GM20431 (cell line): ENCODE measurements at regions not wholly inside any gene's neighbourhood (a gene's known extent, or its start where the extent isn't known, plus 50 kb on each side); places are given as distances from the start of the nearest gene placed in this dataset.
"Not testable (repeated sequence)": the region's sequence is repeated elsewhere in the genome, so short reads cannot be mapped to it uniquely, and the experiment has no call there.

Source experiments
- in situ Hi-C: fragments of 300-500 bp; cut with MseI, MboI; formaldehyde crosslinking; loops from one replicate; pipeline ENCODE4 v1.15.0; 2020; ENCODE audit warnings: low sequenced_read_pairs; ENCODE audit not compliant: unreplicated experiment

DNA sequence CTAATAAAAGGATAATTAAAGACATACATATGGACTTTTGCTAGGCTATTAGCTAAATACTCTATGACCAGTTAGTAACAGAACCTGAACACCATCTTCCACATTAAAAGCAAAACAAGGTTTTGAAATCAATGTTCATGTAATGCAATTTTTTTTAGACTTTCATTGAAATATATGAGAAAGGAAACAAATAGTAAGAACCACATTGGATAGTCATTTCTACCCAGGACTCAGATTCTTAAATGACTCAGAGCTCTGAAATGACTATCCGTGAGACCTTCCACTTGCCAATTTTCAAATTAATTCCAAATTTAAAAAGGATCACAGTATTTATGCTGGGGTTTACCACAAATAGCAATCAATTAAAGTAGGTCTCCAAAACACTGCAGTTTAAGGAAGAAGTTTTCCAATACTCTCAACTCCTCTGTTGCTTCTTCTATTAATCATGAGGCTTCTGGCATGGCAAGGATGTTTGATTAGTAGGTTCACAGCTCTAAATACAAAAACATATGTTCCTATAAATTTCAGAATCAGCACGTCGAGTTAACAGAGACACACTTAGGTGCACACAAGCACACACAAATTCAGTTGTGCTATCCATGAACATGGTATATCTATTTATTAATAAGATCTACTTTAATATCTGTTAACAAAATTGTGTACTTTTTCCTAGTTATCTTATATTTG, 841.0 kb downstream of the RNF144A start:
- in situ Hi-C loops, result no loop called here

DNA sequence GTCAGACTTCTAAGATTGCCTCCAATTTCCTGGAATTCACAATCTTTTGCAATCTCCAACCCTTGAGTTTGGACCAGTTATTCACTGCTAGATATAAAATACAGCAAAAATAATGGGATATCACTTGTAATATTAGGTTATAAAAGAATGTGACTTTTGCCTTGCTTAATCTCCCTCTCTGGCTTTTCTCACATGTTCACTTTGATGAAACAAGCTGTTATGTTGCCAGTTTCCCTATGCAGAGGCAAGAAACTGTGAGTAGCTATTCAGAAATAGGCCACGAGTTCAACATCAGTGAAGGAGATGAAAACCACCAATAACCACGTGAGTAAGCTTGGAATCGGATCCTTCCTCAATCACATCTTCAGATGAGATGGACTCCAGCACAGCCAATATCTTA, 842.7 kb downstream of the RNF144A start:
- in situ Hi-C loops, result no loop called here

DNA sequence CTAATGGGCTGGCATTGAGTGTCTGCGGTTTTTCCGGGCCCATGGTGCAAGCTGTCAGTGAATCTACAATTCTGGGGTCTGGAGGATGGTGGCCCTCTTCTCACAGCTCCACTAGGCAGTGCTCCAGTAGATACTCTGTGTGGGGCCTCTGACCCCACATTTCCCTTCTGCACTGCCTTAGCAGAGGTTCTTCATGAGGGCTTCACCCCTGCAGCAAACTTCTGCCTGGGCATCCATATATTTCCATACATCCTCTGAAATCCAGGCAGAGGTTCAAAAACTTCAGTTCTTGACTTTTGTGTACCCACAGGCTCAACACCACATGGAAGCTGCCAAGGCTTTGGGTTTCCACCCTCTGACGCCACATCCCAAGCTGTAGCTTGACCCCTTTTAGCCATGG, 846.2 kb downstream of the RNF144A start:
- in situ Hi-C loops, result not testable (repeated sequence)

DNA sequence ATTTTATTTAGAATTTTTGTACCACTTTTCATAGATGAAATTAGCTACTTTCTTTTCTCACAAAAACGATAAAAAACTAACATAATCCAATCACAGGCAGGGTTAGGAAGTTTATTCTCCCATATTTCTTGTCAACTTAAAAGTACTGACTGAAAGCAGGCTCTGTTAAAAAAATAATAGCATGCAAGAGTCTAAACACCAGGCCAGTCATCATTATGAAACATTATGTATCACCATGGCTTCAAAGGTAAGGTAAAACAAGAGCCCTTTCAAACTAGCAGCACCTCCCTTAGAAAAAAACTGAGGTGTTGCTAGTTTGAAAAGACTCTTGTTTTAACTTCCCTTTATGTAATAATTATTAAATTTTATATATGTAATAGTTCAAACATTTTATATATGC, 848.0 kb downstream of the RNF144A start:
- in situ Hi-C loops, result no loop called here

DNA sequence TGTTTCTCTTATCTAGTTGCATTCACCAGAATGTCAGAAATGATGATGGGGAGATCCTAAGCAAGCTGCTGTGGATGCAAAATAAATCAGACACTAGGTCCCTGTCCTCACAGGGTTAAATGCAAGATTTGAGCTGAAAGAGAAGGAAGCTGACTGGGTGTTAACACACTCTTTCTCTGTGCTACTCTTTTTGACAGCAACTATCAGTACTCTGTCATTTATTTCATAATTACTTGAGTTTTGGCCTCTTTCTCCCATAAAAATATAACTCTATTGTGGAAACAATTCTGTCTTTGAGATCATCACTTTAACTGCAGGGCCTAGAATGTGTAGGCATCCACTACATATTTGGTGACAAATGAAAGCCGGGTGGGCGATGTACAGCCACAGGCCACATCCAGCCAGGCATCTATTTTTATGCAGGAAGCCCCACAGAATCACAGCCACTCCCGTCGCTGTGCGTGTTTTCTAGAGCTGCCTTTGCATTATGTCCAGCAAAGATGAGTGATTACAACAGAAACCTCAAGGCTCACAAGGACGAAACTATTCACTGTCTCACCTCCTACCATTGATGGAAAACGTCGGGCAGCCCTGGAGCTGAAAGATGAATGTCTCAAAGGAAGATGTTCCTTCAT, 849.0 kb downstream of the RNF144A start:
- in situ Hi-C loops, result no loop called here

DNA sequence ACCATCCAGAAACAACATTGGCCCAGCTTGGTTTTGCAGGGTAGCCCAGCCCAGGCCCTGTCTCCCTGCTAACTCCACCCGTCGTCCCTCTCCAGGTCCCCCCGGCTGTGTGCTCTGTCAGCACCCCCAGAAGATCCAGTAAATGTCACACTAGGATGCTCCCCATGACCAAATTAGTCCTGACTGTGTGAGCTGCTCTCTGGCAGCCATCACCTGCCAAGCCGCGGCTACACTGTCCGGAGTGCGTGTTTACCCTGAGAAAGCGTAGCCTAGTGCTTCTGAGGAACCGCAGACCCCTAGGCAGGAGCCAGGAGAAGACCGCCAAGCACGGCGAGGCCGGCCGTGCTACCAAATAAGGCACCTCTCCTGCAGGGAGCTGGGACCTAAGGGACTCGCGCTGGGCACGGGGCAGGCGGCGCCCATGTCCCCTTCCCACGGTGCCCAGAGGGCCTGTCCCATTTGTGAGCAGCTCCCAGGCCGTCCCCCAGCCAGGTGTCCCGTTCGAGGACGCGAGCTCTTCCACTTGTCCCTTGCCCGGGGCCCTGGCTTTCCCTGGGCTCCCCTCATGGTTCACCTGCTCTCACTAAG, 849.9 kb downstream of the RNF144A start:
- in situ Hi-C loops, result no loop called here

DNA sequence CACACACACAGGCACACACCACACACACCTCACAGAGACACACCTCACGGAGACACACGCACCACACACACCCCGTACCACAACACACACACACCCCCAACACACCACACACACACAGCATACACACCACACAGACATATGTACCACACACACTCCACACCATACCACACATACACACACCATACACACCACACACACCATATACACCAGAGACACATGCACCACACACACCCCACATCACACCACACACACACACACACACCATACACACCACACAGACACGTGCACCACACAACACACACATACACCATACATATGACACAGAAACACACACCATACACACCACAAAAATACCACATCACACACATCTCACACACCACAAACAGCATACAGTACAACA, 850.7 kb downstream of the RNF144A start:
- in situ Hi-C loops, result no loop called here

DNA sequence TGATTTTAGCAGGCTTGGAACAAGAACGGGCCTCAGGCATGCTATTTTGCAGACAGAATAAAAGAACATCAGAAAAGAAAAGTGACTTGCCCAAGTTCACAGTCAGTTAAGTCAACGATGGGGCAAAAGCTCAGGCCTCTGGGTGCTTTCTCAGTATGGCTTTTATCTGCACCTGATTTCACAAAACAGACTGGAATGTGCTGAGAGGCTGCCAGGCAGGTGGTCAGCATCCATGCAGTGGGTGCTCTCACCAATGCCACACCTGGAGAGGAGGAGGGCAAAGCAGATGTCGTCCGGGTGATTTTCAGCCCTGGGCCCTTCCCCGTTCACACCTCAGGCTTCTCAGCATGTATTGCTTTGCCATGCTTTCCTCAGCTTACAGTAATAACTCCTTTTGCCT, 854.6 kb downstream of the RNF144A start:
- in situ Hi-C loops, result no loop called here

DNA sequence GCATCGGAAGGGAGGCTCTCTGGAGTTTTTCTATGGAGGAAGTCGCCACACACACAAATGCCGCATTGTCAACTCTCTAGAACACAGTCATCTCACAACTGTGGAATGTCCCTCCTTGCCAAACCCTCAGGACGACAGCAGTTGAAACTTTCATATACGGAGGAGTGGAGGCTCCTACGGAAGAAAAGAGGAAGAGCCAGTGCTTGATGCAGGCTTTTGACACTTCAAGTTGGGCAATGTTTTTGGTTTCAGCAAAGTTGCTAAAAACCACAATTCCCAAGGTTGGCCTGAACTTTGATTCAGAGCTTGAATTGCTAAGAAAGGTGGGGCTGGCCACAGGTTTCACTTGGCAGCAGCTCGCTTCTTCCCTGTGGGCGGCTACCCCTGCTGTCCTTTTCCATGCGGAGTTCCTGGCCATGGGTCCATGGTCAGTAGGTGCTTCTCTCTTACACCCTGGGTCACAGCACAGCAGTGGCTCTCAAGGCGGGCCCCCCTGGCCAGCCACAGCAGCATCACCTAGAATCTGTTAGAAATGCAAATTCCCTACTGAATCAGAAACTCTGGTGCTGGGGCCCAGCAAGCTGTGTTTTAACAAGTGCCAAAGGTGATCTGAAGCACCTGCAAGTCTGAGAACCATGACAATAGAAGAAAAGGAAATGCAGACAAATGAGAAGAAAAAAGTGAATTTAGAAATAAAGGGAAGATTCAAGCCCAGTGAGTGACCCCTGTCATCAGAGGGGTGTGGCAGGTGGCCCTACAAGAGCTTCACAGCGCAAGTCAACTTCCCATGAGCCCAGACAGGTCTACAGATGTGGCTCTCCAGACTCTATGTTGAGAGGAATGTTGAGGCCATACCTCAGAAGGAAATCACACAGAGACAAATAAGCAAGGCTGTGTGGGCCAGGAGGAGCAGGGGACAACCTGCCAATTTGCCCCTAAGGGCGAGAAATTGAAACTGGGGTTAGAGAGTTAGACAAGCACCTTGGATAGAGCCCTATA, 856.4 kb downstream of the RNF144A start:
- in situ Hi-C loops, result no loop called here

DNA sequence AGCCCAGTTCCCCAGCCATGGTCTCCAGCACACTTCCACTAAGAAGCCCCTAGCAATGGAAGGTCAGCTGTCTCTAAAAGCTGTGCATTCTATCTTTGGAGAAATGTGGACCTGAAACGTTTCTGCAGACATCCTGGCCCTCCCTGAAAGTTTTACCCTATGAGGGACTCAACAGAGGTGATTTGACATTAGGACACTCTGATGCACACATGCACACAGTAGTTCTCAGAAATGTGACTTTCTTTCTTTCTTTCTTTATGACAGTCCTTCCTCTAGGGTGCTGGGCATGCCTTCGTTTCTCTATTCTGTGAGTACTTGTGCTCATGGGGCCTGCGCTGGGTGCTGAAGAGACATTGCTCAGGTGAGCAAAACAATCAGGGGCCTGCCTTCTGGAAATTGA, 857.3 kb downstream of the RNF144A start:
- in situ Hi-C loops, result no loop called here

DNA sequence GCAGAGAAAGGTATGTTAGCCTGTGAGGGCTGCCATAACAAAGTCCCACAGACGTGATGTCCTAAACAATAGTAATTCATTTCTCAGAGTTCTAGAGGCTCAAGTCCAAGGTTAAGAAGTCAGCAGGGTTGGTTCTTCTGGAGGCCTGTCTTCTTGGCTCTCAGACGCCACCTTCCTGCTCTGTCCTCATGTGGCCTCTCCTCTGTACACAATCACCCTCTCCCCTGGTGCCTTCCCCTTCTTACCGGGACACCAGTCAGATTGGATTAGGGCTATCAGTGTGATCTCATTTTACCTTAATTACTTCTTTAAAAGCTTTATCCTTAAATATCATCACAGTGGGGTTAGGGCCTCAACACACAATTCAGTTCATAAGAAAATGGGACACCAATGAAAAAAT, 860.5 kb downstream of the RNF144A start:
- in situ Hi-C loops, result no loop called here

DNA sequence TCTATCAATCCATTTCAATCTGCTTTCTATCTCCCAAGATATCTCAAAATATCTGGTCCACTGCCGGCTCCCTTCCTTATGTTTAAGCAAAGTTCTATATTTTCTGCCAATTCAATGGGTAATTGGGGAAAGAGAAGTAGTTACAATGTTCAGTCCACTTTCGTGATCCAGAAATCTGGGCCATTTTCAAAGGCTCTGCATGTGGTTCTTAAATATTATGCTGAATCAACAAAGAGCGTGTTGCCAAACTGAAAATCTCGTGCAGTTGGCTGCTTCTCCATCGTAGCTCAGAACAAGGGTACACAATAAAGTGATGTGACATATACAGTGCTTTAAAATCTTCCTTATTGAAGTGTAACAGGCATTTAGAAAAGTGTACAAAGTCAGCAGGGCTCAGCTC, 863.1 kb downstream of the RNF144A start:
- in situ Hi-C loops, result no loop called here

DNA sequence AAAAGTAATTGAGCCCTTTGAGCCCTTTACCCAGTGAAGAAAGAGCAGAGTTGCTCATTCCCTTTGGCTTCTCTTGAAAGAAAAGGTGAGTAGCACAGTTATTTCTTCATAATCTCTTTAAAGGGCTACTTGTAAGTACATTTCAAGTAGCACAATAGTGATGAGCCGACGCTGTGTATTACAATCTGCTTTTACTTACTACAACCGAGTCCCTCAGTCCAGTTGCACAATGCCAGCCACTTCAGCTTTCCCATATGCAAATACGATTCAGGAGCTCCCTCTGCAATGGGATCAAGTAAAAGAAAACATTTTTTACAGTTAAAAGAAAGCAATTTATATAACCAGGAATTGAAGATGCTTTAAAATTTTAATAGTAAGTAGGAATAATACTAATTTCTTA, 868.5 kb downstream of the RNF144A start:
- in situ Hi-C loops, result no loop called here

DNA sequence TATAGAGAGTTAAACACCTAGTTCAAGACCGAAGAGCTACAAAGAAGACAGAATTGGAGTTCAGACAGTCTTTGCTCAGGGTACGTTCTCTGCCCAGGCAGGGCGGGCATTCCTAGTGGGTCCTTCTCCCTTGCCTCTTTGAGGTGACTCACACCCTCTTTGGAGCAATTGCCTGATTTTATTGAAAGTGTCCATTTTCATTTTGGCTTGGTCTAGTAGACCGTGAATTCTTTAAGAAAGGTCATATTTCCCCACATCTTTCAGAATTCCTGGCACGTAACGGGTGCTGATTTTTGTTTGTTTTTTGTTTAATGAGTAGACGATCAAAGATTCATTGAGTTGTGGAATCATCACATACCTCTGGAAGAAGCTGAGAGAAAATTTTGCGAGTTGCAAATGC, 871.5 kb downstream of the RNF144A start:
- in situ Hi-C loops, result no loop called here

DNA sequence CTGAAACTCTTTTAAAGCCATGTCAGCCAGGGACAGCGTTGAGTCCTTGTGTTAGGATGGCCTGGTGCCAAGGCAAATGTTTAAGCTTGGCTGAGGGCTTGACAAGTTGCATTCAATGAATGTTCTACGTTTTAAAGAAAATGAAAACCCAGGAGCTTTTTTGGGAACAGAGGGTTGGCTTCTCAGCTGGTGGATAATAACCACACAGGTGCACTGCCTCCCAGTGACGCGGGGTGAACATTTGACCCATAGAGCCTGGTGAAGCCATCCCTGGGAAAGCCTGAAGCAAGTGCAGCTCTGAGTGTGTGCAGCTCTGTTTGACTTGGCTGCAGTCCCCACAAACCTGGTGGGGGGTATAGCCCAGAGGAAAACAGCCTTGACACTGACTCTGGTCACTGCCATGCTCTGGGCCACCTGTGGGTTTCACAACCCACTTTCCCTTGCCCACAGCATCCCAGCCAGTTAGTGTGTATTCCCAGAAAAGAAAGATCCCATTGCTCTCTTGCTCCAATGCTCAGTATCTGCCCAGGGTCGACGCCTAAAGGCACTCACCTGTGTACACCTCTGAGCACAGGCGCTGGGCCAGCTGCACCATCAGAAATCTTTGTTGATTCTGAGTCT, 874.9 kb downstream of the RNF144A start:
- in situ Hi-C loops, result no loop called here

DNA sequence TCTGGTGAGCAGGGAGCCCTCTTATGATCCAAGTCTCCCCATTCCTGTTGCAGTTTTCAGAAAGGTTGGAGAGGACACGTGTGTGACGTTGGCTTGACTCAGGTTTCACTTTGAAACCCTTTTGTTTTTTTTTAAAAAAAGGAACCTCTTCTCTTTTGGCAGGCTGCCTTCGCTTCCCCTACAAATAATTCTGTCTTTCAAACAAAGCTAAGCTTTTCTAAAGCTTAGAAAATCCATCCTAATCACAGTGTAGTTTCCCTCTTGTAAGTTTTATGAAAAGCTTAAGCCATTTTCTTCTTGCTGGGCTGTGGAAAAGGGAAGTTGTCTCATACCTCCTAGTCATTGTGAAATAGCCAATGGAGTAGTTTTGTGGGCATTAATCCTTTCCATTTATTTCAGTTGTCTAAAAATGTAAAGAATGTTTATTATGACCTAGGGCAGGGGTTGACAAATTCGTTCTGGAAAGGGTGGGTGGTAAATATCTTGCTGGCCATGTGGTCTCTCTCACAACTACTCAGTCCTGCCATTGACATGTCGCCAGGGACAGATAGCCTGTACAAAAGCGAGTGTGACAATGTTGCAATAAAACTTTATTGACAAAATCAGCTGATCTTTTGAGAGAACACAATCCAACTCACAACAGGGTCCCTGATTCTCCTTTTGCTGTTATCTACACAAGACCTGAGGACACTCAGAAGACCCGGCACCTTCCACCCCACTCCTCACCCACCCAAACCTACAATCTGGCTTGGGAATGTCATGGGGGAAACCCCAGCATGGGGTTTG, 878.8 kb downstream of the RNF144A start:
- in situ Hi-C loops, result no loop called here

DNA sequence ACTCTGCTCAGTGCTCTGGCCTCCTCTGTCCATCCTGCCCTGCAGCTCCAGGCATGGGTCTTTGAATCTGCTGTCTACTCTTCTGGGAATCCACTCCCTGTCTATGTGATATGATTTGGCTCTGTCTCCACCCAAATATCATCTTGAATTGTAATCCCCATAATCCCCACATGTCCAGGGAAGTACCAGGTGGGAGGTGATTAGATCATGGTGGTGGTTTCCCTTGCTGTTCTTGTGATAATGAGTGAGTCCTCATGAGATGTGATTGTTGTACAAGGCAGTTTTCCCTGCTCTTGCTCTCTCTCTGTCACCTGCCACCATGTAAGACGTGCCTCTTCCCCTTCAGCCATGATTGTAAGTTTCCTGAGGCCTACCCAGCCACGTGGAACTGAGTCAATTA, 881.8 kb upstream of the ID2 start:
- in situ Hi-C loops, result no loop called here

DNA sequence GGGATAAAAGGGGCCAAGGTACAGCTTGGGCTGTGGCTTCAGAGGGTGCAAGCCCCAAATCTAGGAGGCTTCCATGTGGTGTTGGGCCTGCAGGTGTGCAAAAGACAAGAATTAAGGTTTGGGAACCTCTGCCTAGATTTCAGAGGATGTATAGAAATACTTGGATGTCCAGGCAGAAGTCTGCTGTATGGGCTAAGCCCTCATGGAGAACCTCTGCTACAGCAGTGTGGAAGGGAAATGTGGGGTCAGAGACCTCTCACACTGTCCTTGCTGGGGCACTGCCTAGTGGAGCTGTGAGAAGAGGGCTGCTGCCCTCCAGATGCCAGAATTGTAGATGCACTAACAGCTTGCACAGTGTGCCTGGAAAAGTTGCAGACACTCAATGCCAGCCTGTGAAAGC, 880.6 kb upstream of the ID2 start:
- in situ Hi-C loops, result no loop called here

DNA sequence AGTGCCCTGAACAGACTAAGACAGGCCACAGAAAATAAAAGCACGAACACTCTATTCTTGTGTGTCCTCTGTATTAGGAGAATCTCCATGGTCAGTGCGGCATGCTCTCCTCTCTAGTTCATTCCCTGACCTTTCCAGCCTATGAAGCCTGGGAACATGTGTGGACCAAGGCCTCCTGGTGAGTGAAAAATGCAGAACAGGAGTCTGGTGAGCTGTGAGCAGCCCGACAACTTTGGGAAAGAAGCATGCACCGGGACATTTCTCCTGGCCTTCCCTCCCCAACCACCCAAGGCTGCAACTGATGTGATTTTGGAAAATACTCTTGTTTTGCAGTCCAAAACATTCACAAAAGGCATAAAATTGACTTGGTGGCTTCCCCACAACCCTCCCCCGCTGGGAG, 878.3 kb upstream of the ID2 start:
- in situ Hi-C loops, result no loop called here
